ENCODE measurements at regions not wholly inside any gene's neighbourhood (a gene's known extent, or its start where the extent isn't known, plus 50 kb on each side); places are given as distances from the start of the nearest gene placed in this dataset.
A peak's percentile ranks its signal among the peaks of the same experiment; 100 is the strongest.
"Not testable (repeated sequence)": the region's sequence is repeated elsewhere in the genome, so short reads cannot be mapped to it uniquely, and the experiment has no call there.

DNA sequence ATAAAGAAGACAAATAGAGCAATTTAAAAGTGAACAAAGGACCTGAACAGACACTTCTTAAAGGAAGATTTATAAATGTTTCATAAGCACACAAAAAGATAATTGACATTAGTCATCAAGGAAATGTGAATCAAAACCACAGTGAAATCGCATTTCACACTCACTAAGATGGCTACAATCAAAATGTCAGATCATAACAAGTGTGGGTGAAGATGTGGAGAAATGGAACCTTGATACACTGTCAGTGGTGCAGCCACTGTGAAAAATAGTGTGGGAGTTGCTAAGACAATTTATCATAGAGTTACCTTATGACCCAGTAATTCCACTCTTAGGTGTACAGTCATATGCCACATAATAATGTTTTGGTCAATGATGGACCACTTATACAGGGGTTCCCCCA lies 54.5 kb upstream of the HTR4 start:
- DNase-seq = no peak

DNA sequence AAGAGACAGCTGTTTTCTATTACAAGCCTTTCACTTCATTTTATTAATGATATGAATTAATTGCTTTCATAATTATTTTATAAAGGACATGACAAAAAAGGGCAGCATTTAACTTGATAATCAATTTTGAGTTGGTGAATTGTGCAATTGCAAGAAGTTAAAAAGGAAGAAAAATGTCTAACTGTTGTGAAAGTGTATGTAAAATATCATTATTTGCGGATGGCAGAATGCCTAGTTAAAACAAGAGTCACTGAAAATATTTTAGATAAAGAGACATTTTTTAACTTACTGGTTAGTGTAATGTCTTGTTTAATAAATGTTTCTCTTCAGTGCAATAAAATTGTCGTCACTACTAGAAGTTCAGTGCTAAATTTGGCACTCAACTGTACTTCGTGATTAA lies 57.6 kb upstream of the HTR4 start:
- DNase-seq = no peak

DNA sequence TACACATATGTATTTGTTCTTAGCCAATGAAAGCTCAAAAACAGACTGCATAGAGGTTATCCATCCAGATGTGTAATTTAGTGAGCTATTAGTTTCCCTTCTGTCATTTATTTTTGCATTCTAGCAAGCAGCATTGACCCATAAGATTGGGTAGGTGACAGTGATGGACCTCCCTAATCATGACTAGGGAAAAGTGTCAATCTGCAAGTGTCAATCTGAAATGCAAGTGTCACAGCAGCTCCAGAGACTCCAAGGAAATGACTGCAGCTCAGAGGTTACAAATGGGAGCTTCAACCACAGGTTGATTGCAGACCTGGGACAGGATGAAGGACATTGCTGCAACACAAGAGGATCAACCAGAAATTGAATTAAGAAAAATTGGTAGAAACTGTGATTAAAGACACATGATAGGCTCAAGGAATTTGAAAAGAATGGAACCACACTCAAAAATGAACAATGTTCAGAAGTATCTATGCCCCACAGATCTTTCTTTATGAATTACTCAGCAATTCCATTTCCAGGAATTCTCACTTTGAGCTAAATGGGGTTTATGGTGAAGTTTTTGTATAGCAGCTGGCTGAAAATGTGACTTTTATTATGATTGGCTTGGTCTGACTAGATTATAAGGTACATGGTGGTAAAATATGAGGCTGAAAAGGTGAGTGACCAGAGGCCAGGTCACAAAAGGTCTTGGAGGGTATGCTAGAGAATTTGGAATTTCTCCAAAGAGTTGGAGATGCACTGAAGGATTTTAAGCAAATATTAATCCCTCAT lies 59.6 kb upstream of the HTR4 start:
- no peak for DNase-seq

DNA sequence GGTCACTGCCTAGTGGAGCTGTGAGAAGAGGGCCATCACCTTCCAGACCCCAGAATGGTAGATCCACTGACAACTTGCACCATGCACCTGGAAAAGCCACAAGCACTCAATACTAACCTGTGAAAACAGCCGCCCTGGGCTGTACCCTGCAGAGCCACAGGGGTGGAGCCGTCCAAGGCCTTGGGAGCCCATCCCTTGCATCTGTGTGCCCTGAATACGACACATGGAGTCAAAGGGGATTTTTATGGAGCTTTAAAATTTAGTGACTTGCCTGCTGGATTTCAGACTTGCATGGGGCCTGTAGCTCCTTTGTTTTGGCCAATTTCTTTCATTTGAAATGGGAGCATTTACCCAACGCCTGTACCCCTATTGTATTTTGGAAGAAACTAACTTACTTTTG lies 62.4 kb upstream of the HTR4 start:
- no peak for DNase-seq

DNA sequence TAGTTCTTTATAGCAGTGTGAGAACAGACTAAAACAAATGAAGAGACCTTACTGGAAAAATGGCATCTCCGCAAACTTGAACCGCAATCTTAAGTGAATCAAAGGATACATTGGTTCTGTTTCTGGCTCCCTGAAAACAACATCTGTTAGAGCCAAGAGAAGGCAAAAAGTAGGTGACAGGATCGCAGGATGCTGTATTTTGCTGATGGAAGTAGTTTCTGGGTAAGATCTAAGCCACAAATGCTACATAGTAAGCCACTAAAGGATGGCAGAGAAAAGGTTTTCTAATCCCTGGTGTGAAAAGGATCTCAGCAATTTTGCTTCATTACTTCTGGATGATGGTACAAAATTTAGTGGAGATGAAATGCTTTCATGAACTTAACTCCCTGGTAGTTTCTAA lies 63.3 kb upstream of the HTR4 start:
- DNase-seq = no peak

DNA sequence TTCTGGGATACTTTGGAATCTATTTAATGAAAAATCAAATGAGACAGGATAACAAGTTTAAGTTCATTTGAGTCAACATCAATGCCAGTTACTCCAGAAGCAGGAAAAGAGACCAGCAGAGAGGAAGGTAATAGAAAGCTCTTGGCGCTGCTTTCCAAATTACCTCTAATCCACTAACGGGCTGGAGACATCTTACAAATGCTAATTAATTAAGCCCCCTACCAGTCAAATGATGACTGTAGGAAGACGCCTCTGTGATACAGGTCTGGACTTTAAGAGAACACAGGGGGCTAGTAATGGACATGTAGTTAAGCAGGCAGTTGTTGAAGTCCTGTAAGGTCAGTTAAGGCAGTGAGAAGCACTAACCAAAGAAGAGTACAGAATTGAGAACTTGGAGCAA lies 65.3 kb upstream of the HTR4 start:
- no peak for DNase-seq

DNA sequence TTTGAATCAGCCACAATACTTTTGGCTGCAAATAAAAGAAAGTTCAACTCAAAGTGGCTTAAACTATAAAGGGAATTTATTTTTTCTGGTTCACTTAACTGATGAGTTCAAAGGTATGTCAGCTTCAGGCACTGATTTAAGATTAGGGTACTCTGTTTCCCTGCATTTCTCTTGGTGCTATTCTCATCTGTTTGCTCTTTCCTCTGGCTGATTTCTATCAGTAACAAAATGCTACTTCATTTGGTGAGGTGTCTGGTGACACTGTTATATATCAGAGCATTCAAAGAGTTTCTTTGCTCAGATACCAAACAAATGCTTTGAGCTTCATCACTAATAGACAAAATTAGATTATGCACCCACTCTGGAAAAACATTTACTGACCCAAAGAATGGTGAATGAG lies 65.9 kb upstream of the HTR4 start:
- DNase-seq = no peak

DNA sequence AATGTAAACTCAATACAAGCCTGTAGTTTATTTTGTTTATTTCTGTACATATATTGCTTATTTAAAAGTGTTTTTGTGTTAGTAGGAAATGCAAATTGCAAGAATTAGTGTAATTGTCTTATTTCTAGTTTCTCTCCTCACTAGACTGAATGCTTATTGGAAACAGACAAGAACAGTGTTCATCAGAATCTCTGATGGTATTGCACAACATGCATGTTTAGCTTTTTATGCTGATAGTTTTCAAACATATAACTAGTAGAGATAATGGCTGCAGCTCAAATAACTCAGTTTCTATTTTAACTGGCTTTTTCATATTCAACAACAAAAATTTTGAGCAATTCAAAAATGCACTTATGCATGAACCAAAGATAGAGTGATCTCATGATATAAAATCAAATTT lies 68.8 kb upstream of the HTR4 start:
- no peak for DNase-seq

DNA sequence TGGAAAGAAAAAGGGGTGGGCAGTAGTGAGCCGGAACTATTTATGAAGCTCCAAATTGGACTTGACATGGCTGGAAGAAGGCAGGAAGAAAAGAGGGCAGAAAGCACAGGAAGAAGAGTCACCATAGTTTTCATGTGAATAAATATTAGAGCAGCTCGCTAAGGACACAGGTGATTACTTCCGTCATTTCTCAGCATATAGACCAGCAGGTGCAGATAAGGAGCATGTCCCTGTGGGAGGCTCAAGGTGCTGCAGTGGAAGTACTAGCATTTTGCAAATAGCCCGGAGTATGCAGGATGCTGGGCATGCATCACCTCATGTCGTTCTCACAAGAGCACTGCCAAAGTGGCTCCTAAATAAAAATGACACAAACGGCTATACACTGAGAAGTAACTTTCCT lies 71.3 kb upstream of the HTR4 start:
- DNase-seq = no peak

DNA sequence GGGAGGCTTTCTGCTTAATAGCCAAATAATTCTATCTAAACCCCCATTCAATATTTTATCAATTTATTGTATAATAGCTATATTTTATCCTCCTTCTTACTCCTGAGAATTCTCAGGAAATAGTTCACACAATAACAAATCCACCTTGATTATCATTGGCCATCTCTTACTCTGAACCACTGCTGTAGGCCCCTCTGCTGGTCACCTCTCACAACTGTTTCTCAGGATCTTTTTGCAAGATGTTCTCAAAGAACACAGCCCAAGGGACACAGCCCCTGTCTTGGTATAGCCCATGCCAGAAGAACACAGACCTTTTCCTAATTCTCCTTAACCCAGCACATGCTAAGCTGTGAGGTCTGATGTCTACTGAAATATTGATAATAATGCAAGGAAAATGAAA lies 74.9 kb upstream of the HTR4 start:
- no peak for DNase-seq

DNA sequence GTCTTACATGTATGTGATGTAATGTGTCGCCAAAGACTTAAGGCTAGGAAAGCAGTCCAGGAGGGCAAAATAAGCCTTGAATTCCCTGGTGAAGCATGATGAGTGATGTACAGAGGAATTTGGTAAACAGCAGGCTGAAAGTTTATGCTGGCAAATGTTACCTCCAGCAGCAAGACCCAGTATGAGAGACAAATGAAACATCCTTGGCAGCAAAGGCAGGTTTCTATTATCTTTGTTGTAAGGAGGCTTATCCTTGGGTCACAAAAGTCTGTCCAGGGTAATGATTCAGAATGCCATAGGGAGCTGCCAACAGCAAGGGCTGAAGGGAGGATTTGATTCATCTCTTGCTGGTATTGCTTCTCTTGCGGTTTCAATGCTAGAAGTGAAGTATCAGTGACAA lies 75.9 kb upstream of the HTR4 start:
- no peak for DNase-seq

DNA sequence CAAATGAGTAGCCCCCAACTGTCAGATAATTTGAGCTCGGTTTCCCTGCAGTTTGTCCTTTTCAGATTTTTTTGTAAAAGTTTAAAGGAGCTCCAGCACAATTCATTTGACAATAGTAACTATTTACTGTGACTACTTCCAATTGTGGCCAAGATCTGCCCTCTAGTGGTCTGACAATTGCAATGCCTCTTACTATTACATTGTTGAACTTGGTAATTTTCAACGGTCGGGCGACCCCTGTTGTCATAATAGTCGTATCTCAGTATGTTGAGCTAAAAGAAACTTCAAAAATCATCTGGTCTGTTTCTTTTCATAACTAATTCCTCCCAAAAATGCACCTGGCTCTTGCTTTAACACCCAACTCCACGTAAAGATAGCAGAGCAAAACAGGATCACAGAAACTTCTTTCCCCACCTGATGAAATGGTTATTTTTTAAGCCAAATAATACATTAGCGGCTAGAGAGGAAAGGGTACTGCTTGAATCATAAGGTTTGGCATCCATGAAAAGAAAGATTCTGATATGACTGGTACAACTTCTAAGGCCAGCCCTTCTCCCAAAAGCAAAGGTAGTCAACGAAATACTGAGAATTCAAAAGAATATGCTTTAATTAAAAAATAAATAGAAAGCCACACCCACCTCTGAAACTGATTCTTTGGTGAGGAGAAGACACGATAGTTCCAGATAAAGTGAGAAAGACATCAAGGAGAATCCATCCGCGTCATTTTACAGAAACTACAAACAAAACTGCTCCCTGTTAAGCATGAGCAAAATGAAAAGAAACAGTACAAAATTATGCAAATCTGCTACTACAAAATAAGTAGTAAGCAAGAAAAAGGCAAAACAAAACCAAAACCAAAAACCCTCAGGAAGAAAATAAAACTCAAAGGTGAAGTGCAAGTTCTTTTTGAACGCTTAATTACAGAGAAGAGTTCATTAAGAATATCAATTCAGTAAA lies 76.9 kb upstream of the HTR4 start:
- DNase-seq = peak; percentile 84 to 92 (median 91)

DNA sequence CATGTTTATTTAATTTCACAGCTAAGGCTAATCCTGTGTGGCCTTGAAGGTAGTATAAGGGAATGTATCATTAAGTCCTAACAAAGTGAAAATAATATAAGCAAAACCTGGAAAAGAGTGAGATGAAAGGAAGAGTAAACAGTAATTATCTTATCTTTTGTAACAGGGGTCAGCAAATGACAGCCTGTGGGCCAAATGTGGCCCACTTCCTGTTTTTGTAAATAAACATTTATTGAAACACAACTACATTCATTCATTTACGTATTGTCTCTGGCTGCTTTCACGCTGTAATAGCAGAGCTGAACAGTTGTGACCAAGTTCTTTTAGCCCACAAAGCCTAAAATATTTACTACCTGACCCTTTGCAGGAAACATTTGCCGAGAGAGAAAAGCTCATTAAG lies 78.4 kb upstream of the HTR4 start:
- no peak for DNase-seq

DNA sequence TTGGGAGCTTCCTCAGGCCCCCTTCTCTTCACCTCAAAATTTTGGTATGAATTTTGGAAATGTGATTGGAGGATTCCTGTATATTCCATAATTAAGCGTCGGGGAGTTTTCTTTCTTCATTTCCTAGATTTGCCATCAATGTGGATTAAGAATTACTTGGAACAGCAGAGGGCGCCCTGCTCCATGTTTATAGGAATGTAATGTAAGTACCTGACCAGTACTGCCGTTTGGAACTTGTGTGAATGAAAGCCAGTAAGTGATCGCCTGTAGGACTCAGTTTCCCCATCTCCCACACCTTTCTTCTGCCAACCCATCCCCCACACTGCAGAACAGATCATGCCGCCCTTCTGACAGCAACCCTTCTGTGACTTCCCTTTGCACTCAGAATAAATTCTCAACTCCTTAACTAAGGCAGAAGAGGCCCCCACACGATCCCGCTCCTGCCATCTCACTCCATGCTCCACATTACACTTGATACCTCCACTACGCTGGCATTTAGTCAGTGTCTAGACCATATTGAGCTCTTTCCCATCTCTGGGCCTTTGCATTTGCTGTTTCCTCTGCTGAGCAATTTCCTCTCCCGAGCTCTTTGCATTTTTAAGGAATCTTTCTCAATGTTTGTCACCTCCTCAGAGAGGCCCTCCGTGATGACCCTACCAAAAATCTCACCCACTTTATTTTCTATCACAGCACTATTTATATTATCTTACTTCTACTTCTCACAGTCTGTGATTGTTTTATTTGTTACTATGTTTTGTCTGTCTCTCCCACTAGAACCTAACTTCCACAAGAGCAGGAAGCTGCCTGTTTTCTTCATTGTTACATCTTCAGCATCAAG lies 79.5 kb upstream of the HTR4 start:
- peak; percentile 82 to 90 (median 87) for DNase-seq

DNA sequence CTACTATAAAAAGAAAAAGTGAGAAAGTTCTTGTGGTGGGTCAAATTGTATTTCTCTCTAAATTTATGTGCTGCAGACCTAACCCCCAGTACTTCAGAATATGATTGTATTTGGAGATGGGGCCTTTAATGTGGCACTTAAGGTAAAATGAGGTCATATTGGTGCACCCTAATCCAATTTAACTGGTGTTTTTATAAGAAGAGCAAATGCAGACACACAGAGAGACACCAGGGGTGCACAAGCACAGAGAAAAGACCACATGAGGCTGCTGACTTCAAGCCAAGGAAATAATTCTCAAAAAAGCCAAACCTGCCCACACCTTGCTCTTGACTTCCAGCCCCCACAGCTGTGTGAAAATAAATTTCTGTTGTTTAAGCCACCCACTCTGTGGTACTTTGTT lies 80.2 kb upstream of the HTR4 start:
- no peak for DNase-seq

DNA sequence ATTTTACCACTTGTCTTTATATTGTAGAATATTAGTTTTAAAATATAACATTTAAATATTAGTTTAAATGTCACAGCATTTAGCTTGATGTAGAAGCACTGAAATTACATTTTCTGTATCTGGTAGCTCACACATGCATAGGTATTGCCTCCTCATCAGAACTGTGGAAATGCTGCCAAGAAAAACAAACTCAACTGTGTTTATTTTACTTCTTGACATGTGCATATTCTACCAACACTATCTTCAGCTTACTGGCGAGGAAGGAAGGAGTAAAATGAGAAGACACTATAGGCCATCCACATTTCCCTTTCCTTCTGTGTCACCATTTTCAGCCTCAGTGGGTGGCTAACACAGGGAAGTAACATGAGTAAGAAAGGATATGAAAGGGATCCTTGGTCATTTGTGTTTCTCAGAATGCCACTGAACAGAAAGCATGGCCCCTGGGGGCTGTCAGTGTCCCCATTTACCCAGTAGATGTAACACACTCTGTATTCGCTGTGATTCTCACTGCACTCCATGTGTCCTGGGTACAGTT lies 81.0 kb upstream of the HTR4 start:
- DNase-seq = peak in 3 of 4 experiments; percentile 40 to 63 (median 55)

DNA sequence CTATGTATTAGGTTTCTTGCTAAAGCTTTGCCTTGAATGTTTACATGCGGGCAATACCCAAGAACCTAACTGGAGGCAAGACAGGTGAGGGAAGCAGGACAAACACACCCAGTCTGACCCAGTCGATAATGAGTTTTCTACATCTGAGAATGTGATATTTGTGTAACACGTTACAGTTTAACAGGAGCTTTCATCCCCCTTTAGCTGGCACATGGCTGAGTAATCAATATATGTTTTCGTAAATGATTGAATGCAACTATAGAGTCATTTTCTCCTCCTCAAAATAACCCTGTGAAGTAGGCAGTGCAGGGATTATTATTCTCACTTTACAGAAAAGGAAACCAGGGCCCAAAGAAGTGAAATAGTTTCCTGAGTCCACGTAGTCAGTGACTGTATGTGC lies 84.7 kb upstream of the HTR4 start:
- no peak for DNase-seq

DNA sequence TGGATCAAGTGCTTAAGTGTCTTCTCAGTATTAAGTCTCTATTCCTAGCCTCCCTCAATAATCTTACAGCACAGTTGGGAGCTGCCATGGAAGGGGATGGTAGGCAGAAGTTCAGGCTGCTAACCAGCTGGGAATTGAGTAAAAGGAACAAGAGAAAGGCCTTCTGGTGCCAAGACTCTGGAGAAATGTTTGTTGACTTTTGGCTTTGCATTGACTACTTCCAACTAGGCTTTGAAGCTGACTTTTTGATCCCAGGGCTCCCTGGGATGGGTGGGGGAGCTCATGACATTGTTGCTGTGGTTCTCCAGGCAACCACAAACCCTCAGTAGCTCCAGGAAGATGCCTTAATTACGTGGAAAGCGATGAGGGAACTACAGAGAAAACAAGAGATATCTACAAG lies 85.2 kb upstream of the HTR4 start:
- no peak for DNase-seq

DNA sequence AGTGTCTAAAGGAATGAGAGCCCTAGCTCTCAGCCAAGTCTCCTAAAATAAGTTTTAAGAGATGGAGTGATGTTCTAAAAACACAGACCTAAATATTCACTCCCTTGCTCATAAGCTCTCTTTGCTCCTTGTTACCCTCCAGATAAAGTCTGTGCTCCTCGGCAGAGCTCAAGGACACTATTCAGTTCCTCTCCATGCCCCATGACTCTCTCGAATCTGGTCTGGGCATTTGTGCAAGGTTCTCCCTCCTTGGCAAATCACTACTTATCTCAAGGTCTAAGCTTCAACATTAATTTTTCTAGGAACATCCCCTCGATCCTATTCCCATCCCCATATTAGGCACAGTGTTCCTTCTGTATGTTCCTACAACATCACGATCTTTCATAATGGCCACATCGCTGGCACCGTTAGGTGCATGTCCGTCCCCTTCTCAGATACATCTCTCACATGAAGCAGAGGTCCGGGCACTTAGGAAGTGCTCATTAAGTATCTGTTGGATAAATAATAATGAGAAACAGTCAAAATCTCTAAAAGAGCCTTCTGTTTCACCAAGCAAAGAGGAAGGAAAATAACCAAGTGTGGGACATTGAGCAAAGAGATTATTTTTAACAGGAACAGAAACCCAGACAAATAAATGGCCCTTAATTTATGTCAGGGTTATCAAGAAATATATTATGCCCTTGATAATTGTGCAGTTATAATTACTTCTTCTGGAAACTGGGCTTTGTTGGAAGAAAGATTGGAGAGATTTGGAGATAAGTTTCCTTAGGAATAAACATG lies 85.9 kb upstream of the HTR4 start:
- peak in 3 of 4 experiments; percentile 35 to 55 (median 46) for DNase-seq

DNA sequence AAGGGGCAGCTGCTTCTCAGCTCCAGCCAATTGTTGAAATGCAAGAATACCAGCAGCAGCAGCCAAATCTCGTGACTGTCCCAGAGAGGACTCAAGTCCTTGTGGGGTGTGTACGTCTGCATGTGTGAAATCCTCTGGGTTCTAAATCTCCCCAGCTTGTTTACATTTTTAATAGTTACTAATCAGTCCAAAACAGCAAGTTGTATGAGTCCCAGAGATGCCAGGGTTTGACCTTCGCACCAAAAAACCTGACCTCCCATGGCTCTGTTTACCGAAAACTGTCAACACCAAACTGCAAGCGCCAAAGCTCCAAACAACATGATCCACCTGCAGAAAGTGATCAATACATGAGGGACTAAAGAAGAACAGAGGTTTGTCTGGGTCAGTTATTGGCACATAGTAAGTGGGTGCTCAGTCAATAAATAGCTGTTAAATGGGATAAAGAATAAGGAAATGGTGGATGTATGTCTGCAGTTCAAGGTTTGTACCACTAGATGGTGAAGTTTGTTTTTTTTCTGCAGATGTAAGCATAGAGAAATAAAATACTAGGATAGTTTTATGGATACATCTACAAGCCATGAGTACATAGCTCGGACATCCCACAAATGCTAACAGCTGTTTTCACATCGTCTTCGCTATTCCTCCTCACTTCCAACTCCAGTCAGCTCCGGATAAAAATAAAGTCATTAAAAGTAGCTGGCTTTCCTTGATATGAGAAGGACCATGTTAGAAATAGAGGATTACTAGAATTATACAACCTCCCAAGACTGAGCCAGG lies 85.3 kb upstream of the ADRB2 start:
- peak; percentile 33 to 72 (median 67) for DNase-seq

DNA sequence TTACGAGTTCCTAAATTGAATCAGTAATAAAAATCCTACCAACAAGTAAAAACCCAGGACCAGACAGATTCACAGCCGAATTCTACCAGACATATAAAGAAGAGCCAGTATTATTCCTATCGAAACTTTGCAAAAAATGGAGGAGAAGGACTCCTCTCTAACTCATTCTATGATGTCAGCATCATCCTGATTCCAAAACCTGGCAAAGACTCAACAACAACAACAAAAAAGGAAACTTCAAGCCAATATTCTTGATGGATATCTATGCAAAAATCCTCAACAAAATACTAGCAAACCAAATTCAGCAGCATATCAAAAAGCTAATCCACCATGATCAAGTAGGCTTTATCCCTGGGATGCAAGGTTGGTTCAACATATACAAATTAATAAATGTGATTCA lies 84.6 kb upstream of the ADRB2 start:
- DNase-seq = not testable (repeated sequence)

All from suppressor macrophage (primary cell).